ENCODE measurements at regions not wholly inside any gene's neighbourhood (a gene's known extent, or its start where the extent isn't known, plus 50 kb on each side); places are given as distances from the start of the nearest gene placed in this dataset.

GRCh38 chr13:31686670-31687425, 52.5 kb upstream of the RXFP2 start:
- DNase-seq (ENCODE audit: low read depth) = no peak

Measured in HS-27A (cell line).